ENCODE measurements at regions not wholly inside any gene's neighbourhood (a gene's known extent, or its start where the extent isn't known, plus 50 kb on each side); places are given as distances from the start of the nearest gene placed in this dataset.

GRCh38 chr20:53831812-53832211 is 238.2 kb upstream of the ZNF217 start:
- in situ Hi-C loops (cut with MboI; ENCODE audit: low sequenced_read_pairs) (no loop called here), dilution Hi-C loops (cut with HindIII; ENCODE audit: low sequenced_read_pairs, unreplicated experiment) (no loop called here), intact Hi-C loops (cut with micrococcal nuclease) (no loop called here)
- WGBS, 2 experiments (ENCODE audit: extremely low coverage in 2 of 2, insufficient read length in 1 of 2), result no CpG with 5 or more reads among the region's 3 CpGs
- BruUV-seq (replicated peaks), result no TSS peak
- Histone ChIP-seq H4K5ac (ENCODE audit: low read depth, low read length) (peak overlapping the region; percentile 6; the same call in 1 of the 2 replicates), H3K4me2 (ENCODE audit: low read depth, low read length) (no peak overlapping the region), H4K8ac (ENCODE audit: low read depth in 2 of 2, low read length in 2 of 2) (no peak overlapping the region), H4K91ac (ENCODE audit: insufficient read depth, low read depth, low read length) (peak overlapping the region; percentile 71), H4K20me1 (ENCODE audit: insufficient read depth, low read length) (no peaks in the 10 kb centered on the region), H2AFZ (replicated peaks; ENCODE audit: low read length, poor library complexity) (no peak overlapping the region), H2BK20ac (ENCODE audit: low read depth, low read length) (peak overlapping the region; percentile 81; the same call in 1 of the 2 replicates), H3K14ac (replicated peaks; ENCODE audit: low read depth, low read length) (0 out of 2 replicates have a peak overlapping the region, but pooled peaks have one; percentile 37), H3K79me1 (ENCODE audit: low read depth in 1 of 2, low read length in 2 of 2) (peaks cover 0 to 3% of the 10 kb centered on the region in 2 experiments; a peak in 2 of 4 replicates), H3K9me1 (ENCODE audit: insufficient read depth, low read length) (0 out of 2 replicates have a peak, but pooled peaks cover 9% of the 10 kb centered on the region), H3K56ac (ENCODE audit: extremely low read depth, insufficient read depth, low read length) (no peak overlapping the region), H2BK5ac (ENCODE audit: low read depth, low read length, poor library complexity, severe bottlenecking) (peak overlapping the region; percentile 59), H3K36me3 (ENCODE audit: control insufficient read depth, insufficient read depth, low read length) (no peaks in the 10 kb centered on the region), H3K27ac (ENCODE audit: insufficient read depth, low read length) (peak overlapping the region; percentile 20; the same call in 1 of the 2 replicates), H2AK5ac (ENCODE audit: low read depth, low read length) (peak overlapping the region; percentile 87), H2BK15ac (ENCODE audit: low read depth, low read length) (peak overlapping the region; percentile 80; the same call in 2 of the 3 replicates), H3K4ac (ENCODE audit: low read depth, low read length) (peak overlapping the region; percentile 48), H2AK9ac (replicated peaks; ENCODE audit: low read depth, low read length, poor library complexity) (peak overlapping the region; percentile 47), H3K23ac (ENCODE audit: low read depth, low read length) (no peak overlapping the region), H3K4me1 (ENCODE audit: control insufficient read depth, insufficient read depth, low read length) (peaks cover 5% of the 10 kb centered on the region), H3K18ac (ENCODE audit: low read depth, low read length) (peak overlapping the region; percentile 24; the same call in 1 of the 2 replicates), H3K9me3 (ENCODE audit: control insufficient read depth, insufficient read depth, low read length) (no peaks in the 10 kb centered on the region), H3K4me3 (ENCODE audit: insufficient read depth, low read depth, low read length) (no peak overlapping the region), H2BK120ac (ENCODE audit: low read depth, low read length) (peak overlapping the region; percentile 58; the same call in 1 of the 2 replicates), H3K9ac (ENCODE audit: low read depth, low read length) (no peak overlapping the region), H3K27me3 (ENCODE audit: control insufficient read depth, insufficient read depth, low read length) (no peaks in the 10 kb centered on the region)
- ChIA-PET POLR2A (ENCODE audit: unreplicated experiment) (no interaction called here), CTCF (no interaction called here)
- no peak for ATAC-seq (ENCODE audit: low read depth)
- no peak for DNase-seq
- TF ChIP-seq RCOR1 (IDR thresholded peaks at IDR 0.05; ENCODE audit: insufficient replicate concordance, low read length), result no peak
- TF ChIP-seq POLR2A (IDR thresholded peaks at IDR 0.05; ENCODE audit: low read depth, low read length), result no peak
- TF ChIP-seq CTCF (conservative IDR thresholded peaks at IDR 0.05; ENCODE audit: low read depth, low read length), result no peak
- TF ChIP-seq RFX5 (IDR thresholded peaks at IDR 0.05; ENCODE audit: low read depth, low read length), result no peak
- no peak for TF ChIP-seq MAZ (IDR thresholded peaks at IDR 0.05; ENCODE audit: borderline replicate concordance, low read depth, low read length)
- TF ChIP-seq USF2 (IDR thresholded peaks at IDR 0.05; ENCODE audit: low read depth, low read length), result no peak
- TF ChIP-seq FOS (IDR thresholded peaks at IDR 0.05; ENCODE audit: low read depth, low read length), result no peak
- TF ChIP-seq RAD21 (IDR thresholded peaks at IDR 0.05; ENCODE audit: low read length), result no peak
- TF ChIP-seq MAFK (IDR thresholded peaks at IDR 0.05; ENCODE audit: low read depth, low read length), result no peak
- no peak for TF ChIP-seq SMC3 (IDR thresholded peaks at IDR 0.05; ENCODE audit: low read depth, low read length)
- no peak for TF ChIP-seq NFE2L2 (IDR thresholded peaks at IDR 0.05; ENCODE audit: low read depth, low read length)
- TF ChIP-seq BHLHE40 (IDR thresholded peaks at IDR 0.05; ENCODE audit: low read depth, low read length), result no peak
- no peak for TF ChIP-seq CEBPB (IDR thresholded peaks at IDR 0.05; ENCODE audit: low read depth, low read length)
- TF ChIP-seq CHD1 (IDR thresholded peaks at IDR 0.05; ENCODE audit: low read depth, low read length), result no peak

Measured in IMR-90 (cell line).